ENCODE measurements at regions not wholly inside any gene's neighbourhood (a gene's known extent, or its start where the extent isn't known, plus 50 kb on each side); places are given as distances from the start of the nearest gene placed in this dataset.

GRCh38 chr10:9381733-9382532 is 1327.4 kb downstream of the GATA3 start:
- H3K27ac ChIP-seq (ENCODE audit: low read depth, low read length, poor library complexity, severe bottlenecking), result no peak overlapping the region
- no peaks in the 10 kb centered on the region for H3K36me3 ChIP-seq (ENCODE audit: insufficient read depth, low read length)
- no peaks in the 10 kb centered on the region for H3K4me1 ChIP-seq (ENCODE audit: insufficient read depth, low read length, severe bottlenecking)
- TF ChIP-seq CTCF (IDR thresholded peaks at IDR 0.05; ENCODE audit: low read length) (no peak), EZH2 (IDR thresholded peaks at IDR 0.05; ENCODE audit: borderline replicate concordance, low read length) (no peak)
- no peak overlapping the region for H3K4me3 ChIP-seq (ENCODE audit: low read depth, low read length, poor library complexity, severe bottlenecking)
- no peaks in the 10 kb centered on the region for H3K9me2 ChIP-seq (ENCODE audit: low read depth, low read length)
- no peak overlapping the region for H3K9ac ChIP-seq (ENCODE audit: low read length)
- H3F3A ChIP-seq (ENCODE audit: insufficient read depth, low read length), result no peaks in the 10 kb centered on the region
- no peak overlapping the region for H3K4me2 ChIP-seq (ENCODE audit: low read length)
- no peaks in the 10 kb centered on the region for H3K79me2 ChIP-seq (ENCODE audit: insufficient read depth, low read length)
- no peak overlapping the region for H2AFZ ChIP-seq (ENCODE audit: low read length)
- no peaks in the 10 kb centered on the region for H3K27me3 ChIP-seq (ENCODE audit: insufficient read depth, low read length)
- no peaks in the 10 kb centered on the region for H4K20me1 ChIP-seq (ENCODE audit: insufficient read depth, low read length)
- no peaks in the 10 kb centered on the region for H3K9me3 ChIP-seq (ENCODE audit: low read length)

- Histone ChIP-seq H2AFZ (ENCODE audit: low read length) (no peak overlapping the region), H3K9ac (ENCODE audit: low read length) (no peak overlapping the region), H3K9me3 (ENCODE audit: low read length) (no peaks in the 10 kb centered on the region), H3K79me2 (ENCODE audit: insufficient read depth, low read length) (no peaks in the 10 kb centered on the region), H3F3A (ENCODE audit: insufficient read depth, low read length) (no peaks in the 10 kb centered on the region), H3K4me3 (ENCODE audit: low read depth, low read length, poor library complexity, severe bottlenecking) (no peak overlapping the region), H3K36me3 (ENCODE audit: insufficient read depth, low read length) (no peaks in the 10 kb centered on the region), H3K4me1 (ENCODE audit: insufficient read depth, low read length, severe bottlenecking) (no peaks in the 10 kb centered on the region), H3K27ac (ENCODE audit: low read depth, low read length, poor library complexity, severe bottlenecking) (no peak overlapping the region), H3K9me2 (ENCODE audit: low read depth, low read length) (no peaks in the 10 kb centered on the region), H3K27me3 (ENCODE audit: insufficient read depth, low read length) (no peaks in the 10 kb centered on the region), H3K4me2 (ENCODE audit: low read length) (no peak overlapping the region), H4K20me1 (ENCODE audit: insufficient read depth, low read length) (no peaks in the 10 kb centered on the region)
- TF ChIP-seq EZH2 (IDR thresholded peaks at IDR 0.05; ENCODE audit: borderline replicate concordance, low read length) (no peak), CTCF (IDR thresholded peaks at IDR 0.05; ENCODE audit: low read length) (no peak)
These were observed 1328.0 kb downstream of the GATA3 start for GRCh38 chr10:9382533-9382866.

GRCh38 chr10:9390516-9390915 is 1336.0 kb downstream of the GATA3 start:
- Histone ChIP-seq H3K36me3 (ENCODE audit: insufficient read depth, low read length) (no peaks in the 10 kb centered on the region), H3K4me1 (ENCODE audit: insufficient read depth, low read length, severe bottlenecking) (no peaks in the 10 kb centered on the region), H3K9me3 (ENCODE audit: low read length) (no peaks in the 10 kb centered on the region), H4K20me1 (ENCODE audit: insufficient read depth, low read length) (no peaks in the 10 kb centered on the region), H3K9ac (ENCODE audit: low read length) (no peak overlapping the region), H3K9me2 (ENCODE audit: low read depth, low read length) (no peaks in the 10 kb centered on the region), H3K27me3 (ENCODE audit: insufficient read depth, low read length) (no peaks in the 10 kb centered on the region), H3K4me3 (ENCODE audit: low read depth, low read length, poor library complexity, severe bottlenecking) (no peak overlapping the region), H3K79me2 (ENCODE audit: insufficient read depth, low read length) (no peaks in the 10 kb centered on the region), H3F3A (ENCODE audit: insufficient read depth, low read length) (no peaks in the 10 kb centered on the region), H3K4me2 (ENCODE audit: low read length) (no peak overlapping the region), H2AFZ (ENCODE audit: low read length) (no peak overlapping the region), H3K27ac (ENCODE audit: low read depth, low read length, poor library complexity, severe bottlenecking) (no peak overlapping the region)
- no peak for TF ChIP-seq EZH2 (IDR thresholded peaks at IDR 0.05; ENCODE audit: borderline replicate concordance, low read length)
- no peak for TF ChIP-seq CTCF (IDR thresholded peaks at IDR 0.05; ENCODE audit: low read length)
